ENCODE measurements at regions not wholly inside any gene's neighbourhood (a gene's known extent, or its start where the extent isn't known, plus 50 kb on each side); places are given as distances from the start of the nearest gene placed in this dataset.

- Histone ChIP-seq H4K20me1 (ENCODE audit: insufficient read depth) (no peaks in the 10 kb centered on the region), H3K9me2 (ENCODE audit: insufficient read depth) (no peaks in the 10 kb centered on the region), H3K9ac (no peak overlapping the region), H3K36me3 (ENCODE audit: low read depth) (no peaks in the 10 kb centered on the region), H3K9me3 (ENCODE audit: low read depth) (no peaks in the 10 kb centered on the region), H3K27me3 (replicated peaks; ENCODE audit: insufficient read depth) (no peaks in the 10 kb centered on the region), H3K4me1 (ENCODE audit: insufficient read depth) (no peaks in the 10 kb centered on the region), H2AFZ (no peak overlapping the region), H3K4me2 (ENCODE audit: unreplicated experiment) (no peak overlapping the region), H3K27ac (no peak overlapping the region), H3K79me2 (ENCODE audit: insufficient read depth) (no peaks in the 10 kb centered on the region), H3F3A (ENCODE audit: insufficient read depth) (no peaks in the 10 kb centered on the region), H3K4me3 (no peak overlapping the region)
- in situ Hi-C loops (cut with MboI), result no loop called here
- TF ChIP-seq EZH2 (IDR thresholded peaks at IDR 0.05; ENCODE audit: insufficient read depth, poor library complexity, severe bottlenecking), result no peak
- TF ChIP-seq EZH2phosphoT487 (IDR thresholded peaks at IDR 0.05; ENCODE audit: insufficient read depth, low read depth), result no peak
- no peak for DNase-seq
Measured at GRCh38 chr7:156446990-156447389, 193.6 kb upstream of the RNF32 start.

GRCh38 chr7:156445997-156446761 lies 194.4 kb upstream of the RNF32 start:
- Histone ChIP-seq H3K4me1 (ENCODE audit: insufficient read depth) (no peaks in the 10 kb centered on the region), H3K9me2 (ENCODE audit: insufficient read depth) (no peaks in the 10 kb centered on the region), H3K4me2 (ENCODE audit: unreplicated experiment) (no peak overlapping the region), H3K27me3 (replicated peaks; ENCODE audit: insufficient read depth) (no peaks in the 10 kb centered on the region), H4K20me1 (ENCODE audit: insufficient read depth) (no peaks in the 10 kb centered on the region), H3K36me3 (ENCODE audit: low read depth) (no peaks in the 10 kb centered on the region), H3K79me2 (ENCODE audit: insufficient read depth) (no peaks in the 10 kb centered on the region), H3K4me3 (no peak overlapping the region), H2AFZ (no peak overlapping the region), H3K27ac (no peak overlapping the region), H3K9me3 (ENCODE audit: low read depth) (no peaks in the 10 kb centered on the region), H3F3A (ENCODE audit: insufficient read depth) (no peaks in the 10 kb centered on the region), H3K9ac (no peak overlapping the region)
- DNase-seq, result no peak
- TF ChIP-seq EZH2 (IDR thresholded peaks at IDR 0.05; ENCODE audit: insufficient read depth, poor library complexity, severe bottlenecking) (no peak), EZH2phosphoT487 (IDR thresholded peaks at IDR 0.05; ENCODE audit: insufficient read depth, low read depth) (no peak)
- WGBS, 2 experiments (ENCODE audit: low coverage in 1 of 2, low lambda C conversion rate in 2 of 2, missing lambda C conversion rate in 2 of 2), result 31 to 35% methylated on average over 16 of the region's 16 CpGs
- in situ Hi-C loops (cut with MboI), result no loop called here

GRCh38 chr7:156442516-156442915 lies 198.1 kb upstream of the RNF32 start:
- no peak overlapping the region for H3K9ac ChIP-seq
- TF ChIP-seq EZH2 (IDR thresholded peaks at IDR 0.05; ENCODE audit: insufficient read depth, poor library complexity, severe bottlenecking) (no peak), EZH2phosphoT487 (IDR thresholded peaks at IDR 0.05; ENCODE audit: insufficient read depth, low read depth) (no peak)
- H3K36me3 ChIP-seq (ENCODE audit: low read depth), result no peaks in the 10 kb centered on the region
- no peaks in the 10 kb centered on the region for H3K27me3 ChIP-seq (replicated peaks; ENCODE audit: insufficient read depth)
- no peaks in the 10 kb centered on the region for H4K20me1 ChIP-seq (ENCODE audit: insufficient read depth)
- no peak overlapping the region for H3K27ac ChIP-seq
- H3K9me3 ChIP-seq (ENCODE audit: low read depth), result no peaks in the 10 kb centered on the region
- 7% methylated on average over 10 of the region's 10 CpGs for WGBS, 2 experiments (ENCODE audit: low coverage in 1 of 2, low lambda C conversion rate in 2 of 2, missing lambda C conversion rate in 2 of 2)
- DNase-seq, result no peak
- H3K79me2 ChIP-seq (ENCODE audit: insufficient read depth), result no peaks in the 10 kb centered on the region
- H2AFZ ChIP-seq, result no peak overlapping the region
- H3F3A ChIP-seq (ENCODE audit: insufficient read depth), result no peaks in the 10 kb centered on the region
- no peaks in the 10 kb centered on the region for H3K9me2 ChIP-seq (ENCODE audit: insufficient read depth)
- no peaks in the 10 kb centered on the region for H3K4me1 ChIP-seq (ENCODE audit: insufficient read depth)
- in situ Hi-C loops (cut with MboI), result no loop called here
- H3K4me2 ChIP-seq (ENCODE audit: unreplicated experiment), result no peak overlapping the region
- H3K4me3 ChIP-seq, result no peak overlapping the region

- no peak for TF ChIP-seq EZH2phosphoT487 (IDR thresholded peaks at IDR 0.05; ENCODE audit: insufficient read depth, low read depth)
- no peak for TF ChIP-seq EZH2 (IDR thresholded peaks at IDR 0.05; ENCODE audit: insufficient read depth, poor library complexity, severe bottlenecking)
- H2AFZ ChIP-seq, result no peak overlapping the region
- no peaks in the 10 kb centered on the region for H3K79me2 ChIP-seq (ENCODE audit: insufficient read depth)
- H3K4me3 ChIP-seq, result no peak overlapping the region
- no peaks in the 10 kb centered on the region for H4K20me1 ChIP-seq (ENCODE audit: insufficient read depth)
- no peak overlapping the region for H3K4me2 ChIP-seq (ENCODE audit: unreplicated experiment)
- H3K36me3 ChIP-seq (ENCODE audit: low read depth), result no peaks in the 10 kb centered on the region
- H3F3A ChIP-seq (ENCODE audit: insufficient read depth), result no peaks in the 10 kb centered on the region
- in situ Hi-C loops (cut with MboI), result no loop called here
- DNase-seq, result no peak
- 54 to 62% methylated on average over 13 of the region's 13 CpGs for WGBS, 2 experiments (ENCODE audit: low coverage in 1 of 2, low lambda C conversion rate in 2 of 2, missing lambda C conversion rate in 2 of 2)
- no peaks in the 10 kb centered on the region for H3K9me2 ChIP-seq (ENCODE audit: insufficient read depth)
- no peak overlapping the region for H3K9ac ChIP-seq
- H3K27ac ChIP-seq, result no peak overlapping the region
- no peaks in the 10 kb centered on the region for H3K9me3 ChIP-seq (ENCODE audit: low read depth)
- H3K4me1 ChIP-seq (ENCODE audit: insufficient read depth), result no peaks in the 10 kb centered on the region
- H3K27me3 ChIP-seq (replicated peaks; ENCODE audit: insufficient read depth), result no peaks in the 10 kb centered on the region
Measured at GRCh38 chr7:156440456-156440855, 200.1 kb upstream of the RNF32 start.

- Histone ChIP-seq H3K4me1 (ENCODE audit: insufficient read depth) (no peaks in the 10 kb centered on the region), H2AFZ (no peak overlapping the region), H3K27me3 (replicated peaks; ENCODE audit: insufficient read depth) (no peaks in the 10 kb centered on the region), H3K79me2 (ENCODE audit: insufficient read depth) (no peaks in the 10 kb centered on the region), H3K9me3 (ENCODE audit: low read depth) (no peaks in the 10 kb centered on the region), H4K20me1 (ENCODE audit: insufficient read depth) (no peaks in the 10 kb centered on the region), H3K9ac (no peak overlapping the region), H3K27ac (no peak overlapping the region), H3K4me3 (no peak overlapping the region), H3K4me2 (ENCODE audit: unreplicated experiment) (no peak overlapping the region), H3F3A (ENCODE audit: insufficient read depth) (no peaks in the 10 kb centered on the region), H3K9me2 (ENCODE audit: insufficient read depth) (no peaks in the 10 kb centered on the region), H3K36me3 (ENCODE audit: low read depth) (no peaks in the 10 kb centered on the region)
- WGBS, 2 experiments (ENCODE audit: low coverage in 1 of 2, low lambda C conversion rate in 2 of 2, missing lambda C conversion rate in 2 of 2), result 18 to 34% methylated on average over 2 of the region's 2 CpGs
- TF ChIP-seq EZH2phosphoT487 (IDR thresholded peaks at IDR 0.05; ENCODE audit: insufficient read depth, low read depth) (no peak), EZH2 (IDR thresholded peaks at IDR 0.05; ENCODE audit: insufficient read depth, poor library complexity, severe bottlenecking) (no peak)
- no peak for DNase-seq
- in situ Hi-C loops (cut with MboI), result no loop called here
Measured at GRCh38 chr7:156438011-156438410, 202.6 kb upstream of the RNF32 start.

All from GM23248 (cell line).